ENCODE measurements at regions not wholly inside any gene's neighbourhood (a gene's known extent, or its start where the extent isn't known, plus 50 kb on each side); places are given as distances from the start of the nearest gene placed in this dataset.

DNA sequence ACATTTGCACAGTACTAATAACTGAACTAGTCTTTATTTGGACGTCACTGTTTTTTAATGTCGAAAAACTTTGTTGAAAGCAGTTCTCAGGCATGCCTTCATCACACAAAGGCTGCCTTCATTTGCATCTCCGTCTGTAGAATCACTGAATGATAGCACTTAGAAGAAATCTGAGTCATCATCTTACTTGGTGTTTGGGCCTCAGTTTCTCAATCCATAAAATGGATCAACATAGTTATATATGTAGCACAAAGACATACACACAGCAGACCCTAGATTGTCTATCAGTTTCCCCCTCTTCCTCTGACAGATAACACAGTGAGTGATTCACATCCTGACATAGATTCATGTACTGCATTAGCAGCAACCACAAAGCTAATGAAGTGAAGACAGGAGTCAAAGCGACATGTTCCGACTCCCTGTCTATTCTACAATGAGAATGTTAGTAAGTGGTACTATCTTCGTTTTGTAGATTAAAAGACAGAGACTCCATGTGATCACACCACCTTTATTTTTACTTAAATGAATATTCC is 80.4 kb upstream of the PDE10A start:
- Histone ChIP-seq H3K9me3 (ENCODE audit: control insufficient read depth, insufficient read depth, low read length) (no peaks in the 10 kb centered on the region), H3K4me3 (ENCODE audit: insufficient read depth, low read depth, low read length) (no peak overlapping the region), H2AFZ (replicated peaks; ENCODE audit: low read length, poor library complexity) (no peak overlapping the region), H4K91ac (ENCODE audit: insufficient read depth, low read depth, low read length) (no peak overlapping the region), H2AK5ac (ENCODE audit: low read depth, low read length) (no peak overlapping the region), H3K9ac (ENCODE audit: low read depth, low read length) (no peak overlapping the region), H4K8ac (ENCODE audit: low read depth in 2 of 2, low read length in 2 of 2) (no peak overlapping the region), H2BK15ac (ENCODE audit: low read depth, low read length) (no peak overlapping the region), H3K27ac (ENCODE audit: insufficient read depth, low read length) (no peak overlapping the region), H3K27me3 (ENCODE audit: control insufficient read depth, insufficient read depth, low read length) (peaks cover 7% of the 10 kb centered on the region), H2BK120ac (ENCODE audit: low read depth, low read length) (no peak overlapping the region), H2BK5ac (ENCODE audit: low read depth, low read length, poor library complexity, severe bottlenecking) (no peak overlapping the region), H2AK9ac (replicated peaks; ENCODE audit: low read depth, low read length, poor library complexity) (no peak overlapping the region), H3K4ac (ENCODE audit: low read depth, low read length) (no peak overlapping the region), H3K18ac (ENCODE audit: low read depth, low read length) (no peak overlapping the region), H2BK20ac (ENCODE audit: low read depth, low read length) (no peak overlapping the region), H3K23ac (ENCODE audit: low read depth, low read length) (no peak overlapping the region), H4K5ac (ENCODE audit: low read depth, low read length) (no peak overlapping the region), H3K56ac (ENCODE audit: extremely low read depth, insufficient read depth, low read length) (no peak overlapping the region), H4K20me1 (ENCODE audit: insufficient read depth, low read length) (no peaks in the 10 kb centered on the region), H3K36me3 (ENCODE audit: control insufficient read depth, insufficient read depth, low read length) (no peaks in the 10 kb centered on the region), H3K14ac (replicated peaks; ENCODE audit: low read depth, low read length) (no peak overlapping the region), H3K9me1 (ENCODE audit: insufficient read depth, low read length) (no peaks in the 10 kb centered on the region), H3K4me1 (ENCODE audit: control insufficient read depth, insufficient read depth, low read length) (peaks cover 2% of the 10 kb centered on the region; the same call in 1 of the 2 replicates), H3K4me2 (ENCODE audit: low read depth, low read length) (no peak overlapping the region), H3K79me1 (ENCODE audit: low read depth in 1 of 2, low read length in 2 of 2) (no peaks in the 10 kb centered on the region)
- TF ChIP-seq RAD21 (IDR thresholded peaks at IDR 0.05; ENCODE audit: low read length) (no peak), NFE2L2 (IDR thresholded peaks at IDR 0.05; ENCODE audit: low read depth, low read length) (no peak), BHLHE40 (IDR thresholded peaks at IDR 0.05; ENCODE audit: low read depth, low read length) (no peak), FOS (IDR thresholded peaks at IDR 0.05; ENCODE audit: low read depth, low read length) (no peak), MAZ (IDR thresholded peaks at IDR 0.05; ENCODE audit: borderline replicate concordance, low read depth, low read length) (no peak), MAFK (IDR thresholded peaks at IDR 0.05; ENCODE audit: low read depth, low read length) (no peak), RFX5 (IDR thresholded peaks at IDR 0.05; ENCODE audit: low read depth, low read length) (no peak), SMC3 (IDR thresholded peaks at IDR 0.05; ENCODE audit: low read depth, low read length) (no peak), RCOR1 (IDR thresholded peaks at IDR 0.05; ENCODE audit: insufficient replicate concordance, low read length) (no peak), CHD1 (IDR thresholded peaks at IDR 0.05; ENCODE audit: low read depth, low read length) (no peak), POLR2A (IDR thresholded peaks at IDR 0.05; ENCODE audit: low read depth, low read length) (no peak), MXI1 (IDR thresholded peaks at IDR 0.05; ENCODE audit: borderline replicate concordance, low read depth, low read length) (no peak), CEBPB (IDR thresholded peaks at IDR 0.05; ENCODE audit: low read depth, low read length) (no peak)
- TF ChIP-seq, protein P1, sequence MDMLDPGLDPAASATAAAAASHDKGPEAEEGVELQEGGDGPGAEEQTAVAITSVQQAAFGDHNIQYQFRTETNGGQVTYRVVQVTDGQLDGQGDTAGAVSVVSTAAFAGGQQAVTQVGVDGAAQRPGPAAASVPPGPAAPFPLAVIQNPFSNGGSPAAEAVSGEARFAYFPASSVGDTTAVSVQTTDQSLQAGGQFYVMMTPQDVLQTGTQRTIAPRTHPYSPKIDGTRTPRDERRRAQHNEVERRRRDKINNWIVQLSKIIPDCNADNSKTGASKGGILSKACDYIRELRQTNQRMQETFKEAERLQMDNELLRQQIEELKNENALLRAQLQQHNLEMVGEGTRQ (IDR thresholded peaks at IDR 0.05; ENCODE audit: low read depth, low read length): no peak
- TF ChIP-seq, protein P2, sequence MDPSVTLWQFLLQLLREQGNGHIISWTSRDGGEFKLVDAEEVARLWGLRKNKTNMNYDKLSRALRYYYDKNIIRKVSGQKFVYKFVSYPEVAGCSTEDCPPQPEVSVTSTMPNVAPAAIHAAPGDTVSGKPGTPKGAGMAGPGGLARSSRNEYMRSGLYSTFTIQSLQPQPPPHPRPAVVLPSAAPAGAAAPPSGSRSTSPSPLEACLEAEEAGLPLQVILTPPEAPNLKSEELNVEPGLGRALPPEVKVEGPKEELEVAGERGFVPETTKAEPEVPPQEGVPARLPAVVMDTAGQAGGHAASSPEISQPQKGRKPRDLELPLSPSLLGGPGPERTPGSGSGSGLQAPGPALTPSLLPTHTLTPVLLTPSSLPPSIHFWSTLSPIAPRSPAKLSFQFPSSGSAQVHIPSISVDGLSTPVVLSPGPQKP (IDR thresholded peaks at IDR 0.05; ENCODE audit: borderline replicate concordance, low read depth, low read length): no peak
- TF ChIP-seq, protein P3, sequence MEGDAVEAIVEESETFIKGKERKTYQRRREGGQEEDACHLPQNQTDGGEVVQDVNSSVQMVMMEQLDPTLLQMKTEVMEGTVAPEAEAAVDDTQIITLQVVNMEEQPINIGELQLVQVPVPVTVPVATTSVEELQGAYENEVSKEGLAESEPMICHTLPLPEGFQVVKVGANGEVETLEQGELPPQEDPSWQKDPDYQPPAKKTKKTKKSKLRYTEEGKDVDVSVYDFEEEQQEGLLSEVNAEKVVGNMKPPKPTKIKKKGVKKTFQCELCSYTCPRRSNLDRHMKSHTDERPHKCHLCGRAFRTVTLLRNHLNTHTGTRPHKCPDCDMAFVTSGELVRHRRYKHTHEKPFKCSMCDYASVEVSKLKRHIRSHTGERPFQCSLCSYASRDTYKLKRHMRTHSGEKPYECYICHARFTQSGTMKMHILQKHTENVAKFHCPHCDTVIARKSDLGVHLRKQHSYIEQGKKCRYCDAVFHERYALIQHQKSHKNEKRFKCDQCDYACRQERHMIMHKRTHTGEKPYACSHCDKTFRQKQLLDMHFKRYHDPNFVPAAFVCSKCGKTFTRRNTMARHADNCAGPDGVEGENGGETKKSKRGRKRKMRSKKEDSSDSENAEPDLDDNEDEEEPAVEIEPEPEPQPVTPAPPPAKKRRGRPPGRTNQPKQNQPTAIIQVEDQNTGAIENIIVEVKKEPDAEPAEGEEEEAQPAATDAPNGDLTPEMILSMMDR (conservative IDR thresholded peaks at IDR 0.05; ENCODE audit: low read depth, low read length): no peak
- dilution Hi-C loops (cut with HindIII; ENCODE audit: low sequenced_read_pairs, unreplicated experiment): no loop called here
- 86% methylated on average over 2 of the region's 6 CpGs; no CpG with 5 or more reads in 1 of the 2 experiments for WGBS, 2 experiments (ENCODE audit: extremely low coverage in 2 of 2, insufficient read length in 1 of 2)
- POLR2A ChIA-PET (ENCODE audit: unreplicated experiment): no interaction called here
- in situ Hi-C loops (cut with MboI; ENCODE audit: low sequenced_read_pairs): no loop called here
- DNase-seq (no peak), ATAC-seq (ENCODE audit: low read depth) (no peak)
- CTCF ChIA-PET: no interaction called here
- no TSS peak for BruUV-seq (replicated peaks)
- intact Hi-C loops (cut with micrococcal nuclease): no loop called here
